ENCODE measurements at regions not wholly inside any gene's neighbourhood (a gene's known extent, or its start where the extent isn't known, plus 50 kb on each side); places are given as distances from the start of the nearest gene placed in this dataset.
"Not testable (repeated sequence)": the region's sequence is repeated elsewhere in the genome, so short reads cannot be mapped to it uniquely, and the experiment has no call there.

DNA sequence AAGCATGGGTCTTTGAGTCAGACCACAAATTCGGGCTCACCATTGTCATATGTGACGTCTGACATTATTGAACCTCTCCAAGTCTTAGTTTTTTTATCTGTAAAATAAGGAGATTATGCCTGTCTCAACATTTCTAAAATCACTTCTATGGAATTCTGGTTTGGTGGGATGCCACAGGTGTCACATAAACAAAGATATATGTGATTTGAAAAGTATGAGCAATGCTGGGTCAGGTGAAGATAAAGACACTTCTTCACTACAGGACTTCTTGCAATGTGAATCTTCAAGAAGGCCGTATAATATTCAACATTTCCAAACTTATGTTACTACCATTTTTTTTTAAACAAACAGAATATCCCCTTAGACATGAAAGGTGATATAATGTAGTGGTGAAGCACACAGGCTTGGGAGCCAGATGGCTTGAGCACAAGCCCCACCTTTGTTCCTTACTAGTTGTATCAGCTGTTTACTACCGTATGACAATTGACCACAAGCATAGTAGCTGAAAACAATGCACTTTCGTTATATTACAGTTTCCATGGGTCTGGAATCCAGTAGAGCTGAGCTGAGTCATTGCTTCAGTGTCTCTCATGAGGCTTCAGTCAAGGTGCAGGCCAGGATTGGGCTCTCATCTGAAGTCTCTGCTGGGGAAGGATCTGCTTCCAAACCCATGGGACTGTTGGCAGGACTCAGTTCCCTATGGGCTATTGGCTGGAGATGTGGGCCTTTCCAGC is 87.7 kb downstream of the UTP18 start:
- DNase-seq, result no peak

DNA sequence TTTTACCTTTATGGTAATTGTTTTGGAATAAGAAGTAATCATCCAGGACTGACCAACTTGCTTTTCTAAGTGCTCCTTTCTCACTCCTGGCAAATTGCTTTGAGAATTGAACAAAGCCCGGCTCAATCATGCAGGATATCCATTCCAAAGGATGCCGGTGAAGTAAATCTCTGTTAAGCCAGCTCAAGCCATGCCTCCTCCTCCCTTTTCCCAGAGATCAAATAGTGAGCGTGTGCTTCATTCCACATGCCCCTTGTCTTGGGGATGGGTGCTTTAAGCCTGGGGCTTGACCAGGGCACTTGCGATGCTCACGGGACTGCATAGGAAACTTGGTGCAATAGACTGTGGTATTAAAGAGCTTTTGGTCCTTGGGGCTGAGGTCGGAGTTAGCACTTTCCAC is 90.7 kb downstream of the UTP18 start:
- DNase-seq, result no peak

DNA sequence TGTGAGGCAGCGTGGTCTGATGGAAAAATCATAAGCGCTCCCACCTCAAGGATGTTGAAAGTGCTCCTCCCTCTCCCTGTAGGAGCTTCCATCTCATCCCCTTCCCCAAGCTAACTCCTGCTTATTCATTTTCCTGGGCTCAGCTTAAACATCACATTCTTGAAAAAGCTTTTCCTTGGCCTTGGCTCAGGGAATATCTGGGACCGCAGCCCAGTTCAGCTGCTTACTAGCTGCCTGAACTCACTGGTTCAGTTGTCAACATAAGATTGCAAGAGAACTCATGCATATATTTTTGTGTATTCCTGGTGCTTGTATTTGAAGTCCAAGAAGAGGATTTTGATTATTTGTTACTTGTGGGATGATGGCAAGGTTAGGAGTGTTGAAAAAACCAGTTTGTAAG is 91.5 kb downstream of the UTP18 start:
- no peak for DNase-seq

DNA sequence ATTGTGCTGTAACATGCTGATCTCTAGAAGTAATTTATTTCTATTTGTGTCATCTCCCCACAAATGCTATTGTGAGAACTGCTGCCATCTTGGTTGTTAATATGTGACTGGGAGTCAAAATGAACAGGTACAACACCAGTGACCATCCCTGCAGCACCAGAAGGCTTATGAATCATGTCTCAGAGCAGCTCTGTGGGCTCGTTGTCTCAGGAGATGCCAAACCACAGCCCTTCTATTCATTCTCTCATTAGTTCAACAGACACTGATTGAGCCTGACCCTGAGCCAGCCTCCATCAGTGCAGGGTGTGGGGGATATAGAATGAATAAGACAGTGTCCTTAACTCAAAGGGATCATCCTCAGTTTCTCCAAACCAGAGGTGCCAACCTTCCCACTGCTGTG is 92.5 kb downstream of the UTP18 start:
- no peak for DNase-seq

DNA sequence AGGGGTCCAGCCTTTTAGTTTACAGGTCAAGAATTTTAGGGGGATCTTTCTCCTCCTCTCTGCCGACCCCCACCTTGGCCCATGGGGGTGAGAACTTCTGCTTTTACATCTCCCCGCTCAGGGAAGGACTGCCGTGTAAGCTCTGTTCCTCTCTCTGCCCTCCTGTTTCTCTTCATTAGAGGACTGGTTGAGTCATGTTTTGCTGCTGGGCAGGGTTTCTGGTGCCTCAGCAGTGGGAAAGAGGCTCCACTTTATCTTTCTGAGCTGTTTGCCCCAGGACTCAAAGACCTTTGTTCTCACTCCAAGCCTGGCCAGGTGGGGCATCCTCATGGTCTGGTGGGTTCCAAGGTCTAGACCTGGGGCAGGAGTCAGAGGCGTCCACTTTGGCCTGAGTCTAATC is 93.0 kb downstream of the UTP18 start:
- no peak for DNase-seq

DNA sequence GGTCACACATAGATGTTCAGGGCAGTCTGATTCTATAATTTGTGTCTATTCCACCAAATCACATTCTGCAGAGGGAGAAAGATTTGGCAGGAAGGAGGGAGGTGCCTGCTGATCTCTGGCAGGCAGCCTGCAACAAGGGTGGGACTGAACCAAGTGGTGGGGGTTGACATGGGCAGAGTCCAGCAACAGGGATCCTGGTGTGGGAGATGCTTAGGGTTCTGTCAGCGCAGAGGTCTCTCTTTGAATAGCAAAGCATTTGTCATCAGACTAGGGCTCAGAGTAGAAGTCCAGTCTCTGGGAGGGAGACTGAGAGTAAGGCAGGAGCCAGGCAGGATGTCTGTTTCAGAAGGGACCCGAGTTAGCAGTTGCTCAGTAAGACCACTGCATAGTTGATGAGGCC is 94.6 kb downstream of the UTP18 start:
- DNase-seq, result no peak

DNA sequence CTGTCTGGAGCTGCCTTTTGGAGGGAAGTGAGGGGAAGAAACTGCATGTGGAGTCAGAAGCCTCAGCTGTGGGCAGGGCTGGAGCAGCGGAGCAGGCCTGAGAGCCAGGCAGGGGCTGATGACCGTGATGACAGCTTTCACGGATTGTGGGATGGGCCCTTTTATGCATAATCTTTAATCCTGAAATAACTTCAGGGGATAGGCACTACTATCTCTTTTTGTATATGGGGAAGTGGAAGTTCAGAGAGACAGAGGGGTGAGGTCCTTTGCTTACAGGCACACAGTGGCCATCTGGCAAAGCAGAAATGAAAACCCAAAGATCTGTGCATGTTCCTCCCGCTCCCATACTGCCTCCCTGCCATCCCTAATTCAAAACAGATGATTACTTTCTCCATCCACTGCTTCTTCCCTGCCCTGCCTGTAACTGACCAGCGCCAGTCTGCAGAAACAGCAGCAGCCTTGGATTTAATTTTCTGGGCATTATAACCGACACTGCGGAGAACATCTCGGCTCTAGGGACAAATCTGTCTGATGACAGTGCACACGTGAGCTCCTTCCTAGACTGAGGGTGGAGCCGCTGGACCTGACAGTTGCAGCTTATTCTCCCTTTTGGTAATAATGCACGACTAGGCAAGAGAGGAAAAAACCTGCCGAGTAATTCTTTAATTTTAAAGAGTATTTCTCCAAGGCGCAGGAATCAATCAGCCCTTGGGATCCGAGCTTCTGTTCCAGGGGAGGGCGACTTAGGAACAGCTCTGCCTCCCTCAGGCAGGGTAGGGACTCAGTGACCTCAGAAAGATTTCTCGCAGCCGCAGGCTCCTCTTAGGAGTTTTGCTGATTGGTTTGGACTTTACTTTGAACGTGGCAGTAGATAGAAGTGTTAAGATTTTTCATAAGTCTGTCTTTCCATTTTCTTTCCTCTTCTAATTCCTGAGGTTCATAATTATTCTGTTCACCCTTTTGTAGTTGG is 95.4 kb downstream of the UTP18 start:
- no peak for DNase-seq

DNA sequence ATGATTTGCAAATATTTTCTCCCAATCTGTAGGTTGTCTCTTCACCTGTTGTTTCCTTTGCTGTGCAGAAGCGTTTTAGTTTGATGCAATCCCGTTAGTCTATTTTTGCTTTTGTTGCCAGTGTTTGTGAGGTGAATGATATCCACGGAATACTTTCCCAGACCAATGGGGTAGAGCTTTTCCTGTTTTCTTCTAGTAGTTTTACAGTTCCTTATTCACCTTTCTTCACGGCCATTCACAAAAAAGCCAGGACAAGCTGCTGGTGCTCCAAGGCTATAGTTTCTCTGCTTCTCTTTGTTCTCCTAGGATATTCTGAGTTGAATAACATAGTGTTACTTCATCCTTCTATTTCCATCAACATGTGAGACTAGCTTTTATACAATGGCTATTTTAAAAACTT is 98.7 kb downstream of the UTP18 start:
- DNase-seq, result no peak

DNA sequence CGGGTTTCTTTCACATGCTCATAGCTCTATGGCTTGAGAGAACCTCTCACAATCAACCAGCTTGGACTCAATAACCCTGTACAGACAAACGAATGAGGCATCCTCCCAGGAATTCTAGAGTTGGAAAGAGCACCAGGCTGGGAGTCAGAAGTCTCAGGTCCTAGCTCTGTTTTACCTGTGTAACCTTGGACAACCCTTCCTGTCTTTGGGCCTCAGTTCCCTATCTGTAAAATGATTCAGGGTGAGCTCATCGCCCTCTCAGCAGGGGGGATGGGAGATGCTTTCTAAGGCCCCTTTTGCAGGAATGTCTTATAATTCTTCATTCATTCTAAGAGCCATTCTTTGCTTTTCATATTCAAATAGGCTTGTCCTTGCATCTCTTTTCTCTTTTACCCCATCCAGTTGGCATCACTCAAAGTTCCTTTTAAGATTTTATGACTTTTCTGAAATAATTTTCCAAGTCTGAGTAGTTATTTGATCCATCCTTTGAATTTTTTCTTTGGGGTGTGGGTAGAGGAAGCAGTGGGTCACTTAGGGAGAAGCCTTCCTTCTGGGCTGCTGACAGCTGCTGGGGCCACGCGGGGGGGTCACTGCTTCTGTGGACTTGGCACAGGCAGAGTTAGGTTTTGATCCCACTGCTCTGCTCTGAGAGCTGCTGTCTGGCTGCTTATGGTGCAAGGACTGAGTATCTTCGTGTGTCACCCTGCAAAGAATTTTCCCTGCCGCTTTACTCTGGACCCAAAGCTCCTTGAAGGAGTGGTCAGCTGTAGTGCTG is 102.7 kb downstream of the UTP18 start:
- no peak for DNase-seq

DNA sequence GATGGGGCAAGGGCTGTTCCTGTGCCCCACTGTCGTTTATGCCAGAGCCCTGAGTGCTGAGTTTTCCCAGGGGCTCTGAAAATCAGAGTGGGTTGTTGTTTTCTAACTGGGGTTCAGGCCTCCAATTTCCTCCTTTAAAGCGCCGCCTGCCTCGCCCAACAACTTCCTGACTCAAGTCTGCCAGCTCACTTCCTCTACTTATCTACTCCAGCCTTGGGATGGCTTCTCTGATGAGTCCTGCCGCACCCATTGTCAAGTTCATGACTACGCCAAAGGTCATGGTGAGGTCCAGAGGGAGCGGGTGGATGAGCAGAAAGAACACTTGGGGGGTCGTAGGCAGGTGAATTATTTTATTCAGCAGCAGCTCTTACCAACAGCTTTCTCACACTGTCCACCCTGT is 104.7 kb downstream of the UTP18 start:
- peak; percentile 6 for DNase-seq

DNA sequence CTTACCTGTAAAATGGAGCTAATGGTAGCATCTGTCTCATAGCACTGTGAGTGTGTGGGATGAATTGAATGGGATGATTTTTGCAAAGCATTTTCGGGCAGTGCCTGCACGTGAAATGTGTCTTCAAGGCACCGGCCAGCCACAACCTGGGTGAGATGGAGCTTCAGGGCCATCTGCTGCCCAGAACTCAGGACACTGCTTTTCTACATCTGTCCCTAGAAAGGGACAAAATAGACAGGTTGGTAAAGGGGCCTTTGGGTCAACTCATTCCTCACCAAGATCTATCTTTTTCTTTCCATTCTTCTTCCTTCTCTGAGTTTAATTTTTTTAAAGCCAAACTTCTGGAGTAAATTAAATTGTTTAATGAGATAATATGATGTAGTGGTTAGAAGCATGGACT is 106.5 kb downstream of the UTP18 start:
- no peak for DNase-seq

DNA sequence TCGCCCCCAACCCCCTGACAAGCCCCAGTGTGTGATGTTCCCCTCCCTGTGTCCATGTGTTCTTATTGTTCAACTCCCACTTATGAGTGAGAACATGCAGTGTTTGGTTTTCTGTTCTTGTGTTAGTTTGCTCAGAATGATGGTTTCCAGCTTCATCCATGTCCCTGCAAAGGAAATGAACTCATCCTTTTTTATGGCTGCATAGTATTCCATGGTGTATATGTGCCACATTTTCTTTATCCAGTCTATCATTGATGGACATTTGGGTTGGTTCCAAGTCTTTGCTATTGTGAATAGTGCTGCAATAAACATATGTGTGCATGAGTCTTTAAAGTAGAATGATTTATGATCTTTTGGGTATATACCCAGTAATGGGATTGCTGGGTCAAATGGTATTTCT is 107.5 kb downstream of the UTP18 start:
- not testable (repeated sequence) for DNase-seq

DNA sequence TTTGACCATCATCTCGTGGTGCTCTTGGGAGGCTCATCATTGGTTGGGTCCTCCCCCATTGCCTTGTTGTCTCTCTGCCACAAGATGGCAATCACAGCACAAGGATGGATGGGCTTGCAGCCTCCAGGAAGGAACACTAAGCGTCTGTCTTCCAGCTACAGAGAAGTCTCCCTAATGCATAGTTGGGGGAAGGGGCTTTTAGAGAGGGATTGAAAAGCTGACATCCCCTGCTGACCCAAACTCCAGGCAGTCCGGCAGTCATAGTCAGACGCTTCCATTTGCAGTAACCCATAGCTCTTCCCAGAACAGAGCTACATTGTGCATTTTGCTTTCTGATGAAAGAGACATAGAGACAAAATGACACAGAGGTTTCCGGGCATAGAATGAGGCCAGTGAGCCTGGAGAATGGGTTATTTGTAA is 111.4 kb downstream of the UTP18 start:
- peak; percentile 55 for DNase-seq

DNA sequence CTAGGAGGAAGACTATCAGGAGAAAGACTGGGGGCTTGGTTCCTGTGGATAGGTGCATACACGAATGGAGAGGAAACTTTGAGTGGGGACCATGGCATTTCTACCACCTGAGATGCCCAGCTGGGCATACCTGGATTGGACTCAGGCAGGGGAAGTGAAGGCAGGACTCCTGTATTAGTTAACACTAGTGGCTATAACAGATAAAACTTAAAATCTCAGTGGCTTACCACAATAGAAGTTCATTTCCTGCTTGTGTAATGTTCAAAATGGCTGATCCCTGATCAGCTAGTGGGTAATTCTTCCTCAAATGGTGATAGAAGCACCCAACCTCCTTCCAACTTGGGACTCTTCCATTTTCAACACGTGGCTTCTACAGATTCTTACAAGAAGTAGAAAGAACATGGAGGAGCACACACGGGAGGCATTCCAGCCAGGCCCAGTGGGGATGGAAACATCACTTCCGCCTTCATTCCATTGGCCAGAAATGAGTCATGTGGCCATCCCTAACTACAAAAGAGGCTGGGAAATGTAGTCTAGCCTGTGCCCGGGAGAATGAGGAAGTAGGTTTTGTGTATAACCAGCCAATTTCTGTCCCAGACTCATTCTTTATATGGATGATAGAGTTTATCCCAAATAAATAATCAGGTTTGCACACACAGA is 112.1 kb downstream of the UTP18 start:
- DNase-seq, result peak; percentile 2

DNA sequence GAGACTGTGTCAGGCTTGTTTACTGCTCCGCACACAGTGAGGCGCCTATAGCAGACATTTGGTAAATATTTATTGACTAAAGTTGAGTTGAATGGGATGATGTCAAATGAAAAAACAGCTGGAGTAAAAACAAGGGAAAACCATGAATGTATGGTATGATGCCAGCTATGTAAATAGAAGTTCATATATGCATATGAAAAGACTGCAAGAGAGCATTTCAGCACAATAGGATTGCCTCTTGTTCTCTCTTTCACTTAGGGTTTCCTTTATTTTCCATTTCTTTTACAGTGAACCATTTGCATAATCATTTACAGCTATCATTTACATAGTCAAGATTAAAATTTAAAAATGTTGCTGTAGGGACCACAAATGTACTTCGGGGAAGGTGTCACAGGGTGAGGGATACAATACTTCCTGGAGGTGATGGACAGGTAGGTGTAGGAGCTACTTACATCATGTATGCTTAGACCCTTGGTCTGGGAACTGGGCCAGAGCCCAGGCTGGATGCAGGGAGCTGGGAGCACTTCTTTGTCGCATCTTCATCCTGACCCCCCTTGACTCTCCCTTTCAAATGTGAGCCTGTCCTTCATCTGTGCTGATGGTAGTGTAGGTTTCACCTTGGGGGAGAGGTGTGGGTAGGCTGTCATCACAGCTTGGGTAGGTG is 113.3 kb downstream of the UTP18 start:
- no peak for DNase-seq

DNA sequence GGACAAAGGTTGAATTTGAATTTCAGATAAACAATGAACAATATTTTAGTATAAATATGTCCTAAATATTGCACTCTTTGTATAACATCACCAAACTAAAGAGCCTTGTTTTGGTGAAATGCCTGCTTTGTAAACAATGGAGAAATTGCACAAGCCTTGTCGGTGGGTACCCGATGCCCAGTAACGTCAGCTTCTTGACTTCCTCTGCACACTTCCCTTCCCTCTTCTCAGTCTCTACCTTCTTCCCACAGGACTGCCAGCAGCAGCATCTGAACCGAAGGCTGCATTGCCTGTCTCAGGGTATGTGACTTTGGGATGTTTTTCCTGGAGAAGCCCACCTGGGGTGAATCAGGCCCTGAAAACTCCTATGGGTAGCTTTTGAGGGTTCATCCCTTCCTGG is 113.9 kb downstream of the UTP18 start:
- no peak for DNase-seq

DNA sequence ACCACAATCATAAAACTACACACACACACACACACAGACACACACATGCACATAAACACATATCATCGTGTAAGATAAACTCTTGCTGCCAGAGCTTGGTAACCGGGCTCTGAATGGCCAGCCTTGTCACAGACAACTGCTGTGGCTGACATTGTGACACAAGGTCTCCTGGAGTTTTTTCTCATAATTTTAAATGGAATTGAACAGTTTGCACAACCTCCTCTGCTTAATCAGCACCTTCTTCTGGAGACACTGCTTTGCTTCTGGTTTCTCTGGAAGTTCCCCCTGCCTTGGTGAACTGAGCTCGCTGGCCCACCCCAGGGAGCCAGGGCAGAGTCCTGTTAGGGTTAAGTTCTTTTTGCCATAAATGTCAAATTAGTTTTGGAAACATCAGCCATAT is 115.4 kb downstream of the UTP18 start:
- DNase-seq, result no peak

DNA sequence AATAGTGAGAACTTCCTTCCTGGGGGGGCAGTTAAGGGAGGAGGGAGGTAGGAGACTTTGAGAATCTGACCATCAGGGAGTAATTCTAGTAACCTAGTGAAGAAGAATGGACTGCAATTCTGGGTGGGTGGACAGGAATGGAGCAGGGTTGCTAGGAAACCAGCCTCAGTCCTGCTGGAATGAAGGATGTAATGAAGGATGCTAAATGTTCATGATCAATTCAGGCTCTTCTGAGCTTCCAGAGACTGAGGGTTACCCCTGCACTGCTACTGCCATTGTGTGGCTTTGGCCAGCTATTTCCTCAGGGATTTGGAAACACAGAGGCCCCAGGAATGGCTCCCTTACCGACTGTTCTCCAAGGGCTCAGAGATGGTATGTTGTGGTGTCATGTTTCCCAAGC is 116.4 kb downstream of the UTP18 start:
- no peak for DNase-seq

DNA sequence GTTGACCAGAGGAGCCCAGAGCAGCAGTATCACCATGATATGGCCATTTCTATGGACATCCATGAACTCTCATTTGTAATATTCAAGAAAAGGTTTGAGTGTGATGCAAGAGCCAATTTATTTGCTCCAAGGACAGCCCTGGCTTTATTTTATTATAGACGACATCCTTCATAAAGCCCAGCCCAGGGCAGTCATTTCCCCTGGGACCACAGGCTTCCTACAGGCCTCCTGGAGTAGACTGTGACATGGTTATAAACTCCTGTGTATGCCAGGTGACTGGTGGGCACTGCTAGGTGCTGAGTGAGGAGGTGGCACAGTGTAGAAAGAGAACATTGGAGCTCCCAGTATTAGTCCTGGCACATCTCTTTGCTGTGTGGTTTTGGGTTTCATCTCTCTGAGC is 120.9 kb downstream of the UTP18 start:
- no peak for DNase-seq

DNA sequence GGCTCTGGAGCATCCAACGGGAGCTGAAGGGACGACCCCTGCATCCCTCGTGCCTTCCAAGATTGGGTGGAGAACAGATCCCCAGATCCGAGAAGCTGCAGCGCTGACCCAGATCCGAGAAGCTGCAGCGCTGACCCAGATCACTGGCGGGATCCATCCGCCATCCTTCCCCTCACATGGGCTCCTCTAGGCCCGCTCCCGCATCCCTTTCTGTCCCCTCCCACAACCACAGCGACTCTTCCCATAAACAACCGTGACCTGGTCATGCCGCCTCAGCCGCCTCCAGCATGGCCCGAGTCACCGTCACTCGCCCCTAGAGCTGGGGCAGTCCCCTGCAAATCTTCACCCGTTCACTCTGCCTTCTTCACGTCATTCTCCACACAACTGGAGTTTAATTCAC is 124.9 kb downstream of the UTP18 start:
- DNase-seq, result no peak

DNA sequence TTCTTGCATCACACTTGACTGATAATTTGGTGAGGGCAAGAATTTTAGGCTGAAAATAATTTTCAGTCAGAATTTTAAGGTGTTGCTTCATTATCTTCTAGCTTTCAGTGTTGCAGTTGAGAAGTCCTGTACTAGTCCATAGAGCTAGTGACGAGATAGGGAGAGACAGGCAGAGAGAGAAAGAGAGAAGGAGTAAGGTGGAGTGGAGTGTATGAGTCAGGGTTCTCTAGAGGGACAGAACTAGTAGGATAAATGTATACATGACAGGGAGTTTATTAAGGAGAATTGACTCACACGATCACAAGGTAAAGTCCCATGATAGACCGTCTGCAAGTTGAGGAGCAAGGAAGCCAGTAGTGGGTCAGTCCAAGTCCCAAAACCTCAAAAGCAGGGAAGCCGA is 127.2 kb downstream of the UTP18 start:
- no peak for DNase-seq

DNA sequence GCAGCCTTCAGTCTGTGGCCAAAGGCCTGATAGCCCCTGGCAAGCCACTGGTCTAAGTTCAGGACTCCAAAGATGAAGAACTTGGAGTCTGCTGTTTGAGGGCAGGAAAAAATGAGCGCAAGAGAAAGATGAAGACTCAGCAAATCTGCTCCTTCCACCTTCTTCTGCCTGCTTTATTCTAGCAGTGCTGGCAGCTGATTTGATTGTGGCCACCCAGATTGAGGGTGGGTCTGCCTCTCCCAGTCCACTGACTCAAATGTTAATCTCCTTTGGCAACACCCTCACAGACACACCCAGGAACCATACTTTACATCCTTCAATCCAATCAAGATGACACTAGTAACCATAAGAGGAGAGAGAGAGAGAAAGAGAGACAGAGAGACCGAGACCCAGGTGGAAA is 127.6 kb downstream of the UTP18 start:
- DNase-seq, result no peak

All from CD4-positive, alpha-beta T cell treated with Interleukin-4 for 4 hours (primary cell).